GM12872 (cell line): ENCODE measurements at regions not wholly inside any gene's neighbourhood (a gene's known extent, or its start where the extent isn't known, plus 50 kb on each side); places are given as distances from the start of the nearest gene placed in this dataset.

Source experiments
- TF ChIP-seq, protein P1 (sequence below): IDR thresholded peaks from 3 replicates; pipeline ENCODE4 v1.5.1; 2011; ENCODE audit warnings: low read depth, mild to moderate bottlenecking, low read length, moderate library complexity; ENCODE audit not compliant: insufficient read depth

DNA sequence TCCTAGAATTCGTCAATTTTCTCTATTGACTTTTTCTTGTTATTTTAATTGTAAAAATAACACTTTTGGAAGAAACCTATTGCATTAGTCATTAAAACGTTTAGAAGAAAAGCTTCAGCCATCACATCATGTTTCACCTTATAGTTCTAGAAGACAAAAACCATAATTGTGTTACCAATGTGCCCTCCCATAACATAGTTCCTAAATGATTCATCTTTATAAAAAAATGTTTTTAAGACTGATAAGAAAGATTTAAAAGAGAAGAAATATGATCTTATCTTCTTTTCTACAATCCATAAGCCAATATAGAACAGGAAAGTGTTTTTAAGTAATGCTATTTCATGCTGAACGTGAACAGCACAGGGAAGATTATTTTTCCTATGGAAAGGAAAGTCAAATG, 316.6 kb upstream of the NDST4 start:
- TF ChIP-seq, protein P1, sequence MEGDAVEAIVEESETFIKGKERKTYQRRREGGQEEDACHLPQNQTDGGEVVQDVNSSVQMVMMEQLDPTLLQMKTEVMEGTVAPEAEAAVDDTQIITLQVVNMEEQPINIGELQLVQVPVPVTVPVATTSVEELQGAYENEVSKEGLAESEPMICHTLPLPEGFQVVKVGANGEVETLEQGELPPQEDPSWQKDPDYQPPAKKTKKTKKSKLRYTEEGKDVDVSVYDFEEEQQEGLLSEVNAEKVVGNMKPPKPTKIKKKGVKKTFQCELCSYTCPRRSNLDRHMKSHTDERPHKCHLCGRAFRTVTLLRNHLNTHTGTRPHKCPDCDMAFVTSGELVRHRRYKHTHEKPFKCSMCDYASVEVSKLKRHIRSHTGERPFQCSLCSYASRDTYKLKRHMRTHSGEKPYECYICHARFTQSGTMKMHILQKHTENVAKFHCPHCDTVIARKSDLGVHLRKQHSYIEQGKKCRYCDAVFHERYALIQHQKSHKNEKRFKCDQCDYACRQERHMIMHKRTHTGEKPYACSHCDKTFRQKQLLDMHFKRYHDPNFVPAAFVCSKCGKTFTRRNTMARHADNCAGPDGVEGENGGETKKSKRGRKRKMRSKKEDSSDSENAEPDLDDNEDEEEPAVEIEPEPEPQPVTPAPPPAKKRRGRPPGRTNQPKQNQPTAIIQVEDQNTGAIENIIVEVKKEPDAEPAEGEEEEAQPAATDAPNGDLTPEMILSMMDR, result no peak

DNA sequence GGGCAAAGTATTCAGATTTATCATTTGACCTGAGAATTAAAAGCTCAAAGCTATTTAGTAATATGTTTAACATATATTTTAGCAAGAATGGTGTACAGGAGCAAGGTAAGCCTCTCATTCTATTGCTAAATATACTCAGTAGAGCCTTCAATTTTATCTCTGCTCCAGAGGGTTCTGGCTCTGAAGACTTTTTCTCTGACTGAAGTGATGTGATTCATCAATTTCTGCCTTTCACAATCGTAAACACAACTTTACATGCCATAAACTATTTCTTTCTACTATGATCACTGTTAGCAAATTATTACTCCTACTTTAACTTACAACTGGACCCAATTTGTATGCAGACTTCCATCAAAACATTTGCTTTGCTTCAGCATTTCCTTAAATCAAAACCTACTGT, 315.0 kb upstream of the NDST4 start:
- TF ChIP-seq, protein P1, result no peak

DNA sequence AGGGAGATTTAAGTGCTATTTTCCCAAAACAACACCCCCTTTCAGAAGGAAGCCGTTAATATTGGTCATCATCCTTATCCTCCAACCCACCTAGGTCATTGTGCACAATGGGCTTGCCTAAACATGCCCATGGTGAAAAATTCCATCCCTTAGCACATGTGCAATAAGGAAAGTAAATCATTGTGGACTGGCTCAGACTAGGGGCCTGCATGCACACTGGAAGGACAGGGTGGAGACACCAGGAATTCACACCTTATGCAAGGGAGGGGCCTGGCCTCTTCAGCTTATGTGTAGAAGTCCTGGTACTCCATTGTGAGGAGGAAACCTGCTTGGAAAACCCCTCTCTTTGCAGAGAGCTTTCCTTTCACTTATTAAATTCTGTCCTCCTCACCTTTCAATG, 311.4 kb upstream of the NDST4 start:
- TF ChIP-seq, protein P1, result no peak

DNA sequence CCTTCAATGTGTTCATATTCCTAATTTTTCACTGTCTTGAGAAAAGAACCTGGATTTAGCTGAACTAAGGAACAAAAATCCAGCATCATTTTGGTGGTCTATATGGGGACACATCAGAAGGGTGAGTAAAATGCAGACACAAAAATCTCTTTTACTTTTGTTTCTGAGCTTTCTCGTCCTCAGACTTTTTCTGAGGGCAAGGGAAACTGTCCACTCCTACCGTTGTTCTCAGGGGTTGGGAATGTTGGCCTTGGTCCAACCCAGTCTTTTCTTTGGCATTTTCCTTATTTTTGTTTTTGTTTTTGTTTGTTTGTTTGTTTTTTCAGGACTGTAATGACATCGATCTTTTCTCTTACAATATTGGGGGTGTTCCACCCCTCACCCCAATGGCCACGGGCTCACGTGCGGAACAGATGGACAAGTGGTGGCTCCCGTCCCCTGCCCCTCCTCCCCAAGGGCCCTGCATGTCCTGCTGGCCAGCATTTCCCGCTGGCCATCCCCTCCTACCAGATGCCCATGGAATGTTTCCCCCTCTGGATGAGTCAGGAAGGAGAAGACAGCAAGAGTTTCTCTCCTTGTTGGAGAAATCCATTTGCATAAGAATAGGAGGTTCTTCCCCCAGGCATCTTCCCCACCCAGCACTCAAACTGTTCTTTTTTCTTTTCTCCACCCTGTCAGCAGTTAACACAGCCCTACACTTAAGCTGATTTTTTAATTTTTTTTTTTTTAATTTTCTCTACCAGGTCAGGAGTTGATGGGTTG, 305.4 kb upstream of the NDST4 start:
- TF ChIP-seq, protein P1, result no peak

DNA sequence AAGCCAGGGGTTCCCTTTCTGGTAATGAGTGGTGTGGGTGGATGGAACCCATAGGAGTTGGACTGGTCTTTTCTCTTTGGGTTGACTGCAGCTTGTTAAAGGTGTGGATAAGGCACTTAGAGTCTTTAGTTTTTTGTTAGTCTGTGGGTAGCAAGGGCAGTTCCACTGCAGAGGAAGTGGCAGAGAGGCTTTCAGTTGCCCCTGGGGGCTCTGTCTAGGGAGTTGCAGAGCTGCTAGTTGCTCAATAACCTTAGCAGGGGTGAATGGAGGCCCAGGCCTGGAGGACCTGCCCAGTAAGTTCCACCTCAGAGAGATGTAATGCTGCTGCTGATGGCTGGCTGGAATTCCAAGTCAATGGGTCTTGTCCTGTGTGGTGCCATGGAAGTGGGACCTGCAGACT, 282.6 kb upstream of the NDST4 start:
- TF ChIP-seq, protein P1, result no peak

DNA sequence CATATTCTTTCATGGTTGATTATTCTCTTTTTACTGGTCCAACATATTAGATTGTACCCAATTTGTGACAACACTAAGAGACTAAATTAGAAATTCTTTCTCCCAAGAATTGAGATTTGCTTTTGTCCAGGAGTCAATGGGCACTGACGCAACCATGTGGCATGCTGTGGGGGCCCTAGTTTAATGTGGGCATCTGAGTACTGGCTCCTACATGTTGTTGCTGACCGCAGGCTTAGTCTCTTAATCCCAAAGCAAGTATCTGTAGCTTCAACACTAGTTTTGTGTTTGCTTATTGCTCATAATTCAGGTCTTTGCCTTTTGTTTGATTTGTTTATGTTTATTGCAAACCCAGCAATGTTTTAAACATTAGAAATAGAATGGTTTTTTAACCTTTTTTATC, 263.4 kb upstream of the NDST4 start:
- TF ChIP-seq, protein P1, result no peak

DNA sequence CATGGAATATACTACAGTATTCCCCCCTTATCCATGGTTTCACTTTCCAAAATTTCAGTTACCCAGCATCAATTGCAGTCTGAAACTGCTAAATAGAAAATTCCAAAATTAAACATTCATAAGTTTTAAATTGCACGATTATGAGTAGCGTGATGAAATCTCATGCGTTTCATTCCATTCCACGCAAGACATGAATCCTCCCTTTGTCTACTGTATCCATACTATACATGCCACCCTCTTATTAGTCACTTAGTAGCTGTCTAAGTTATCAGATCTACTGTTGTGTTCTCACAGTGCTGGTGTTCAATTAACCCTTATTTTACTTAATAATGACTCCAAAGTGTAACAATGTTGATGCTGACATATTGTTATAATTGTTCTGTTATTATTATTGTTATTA, 261.2 kb upstream of the NDST4 start:
- TF ChIP-seq, protein P1, result no peak

DNA sequence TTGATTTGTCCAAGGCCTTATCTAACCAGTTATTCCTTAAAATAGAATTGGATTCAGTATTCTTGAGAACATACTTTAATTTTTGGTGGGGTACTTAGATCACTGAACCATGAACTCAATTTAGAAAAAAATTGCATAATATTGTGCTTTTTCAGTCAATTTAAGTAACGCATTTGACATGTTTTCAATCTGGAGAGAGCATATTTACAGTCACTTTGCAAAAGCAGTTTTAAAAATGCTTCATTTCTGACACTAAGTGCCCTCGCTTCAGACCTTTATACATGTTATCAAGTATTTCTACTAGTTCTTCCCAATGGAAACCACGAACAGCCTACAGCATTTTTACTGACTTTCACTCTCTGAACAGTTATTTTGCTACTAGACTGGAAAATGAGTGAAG, 257.1 kb upstream of the NDST4 start:
- TF ChIP-seq, protein P1, result no peak
